Gastroesophageal sphincter (tissue), 3 donors: ENCODE measurements at regions not wholly inside any gene's neighbourhood (a gene's known extent, or its start where the extent isn't known, plus 50 kb on each side); places are given as distances from the start of the nearest gene placed in this dataset.
"Not testable (repeated sequence)": the region's sequence is repeated elsewhere in the genome, so short reads cannot be mapped to it uniquely, and the experiment has no call there.

Experiments used
- EP300 ChIP-seq: sonication (generic); formaldehyde crosslinking; IDR thresholded peaks from one replicate; pipeline ENCODE4 v1.6.1; 2017; ENCODE audit warnings: antibody characterized with exemption, mild to moderate bottlenecking
- POLR2A ChIP-seq, 2 donors: fragments of 450-650 bp; IDR thresholded peaks; one replicate each; pipeline ENCODE4 v1.6.1; 2017; ENCODE audit warnings: antibody characterized with exemption in 2 of 2, mild to moderate bottlenecking in 2 of 2, moderate library complexity in 1 of 2
- TF ChIP-seq, protein P1 (sequence below), 4 experiments: fragments of 200-600 bp in 2 of 4; fragments of 450-650 bp in 2 of 4; sonication (generic) in 1 of 4; IDR thresholded peaks; one replicate each; pipeline ENCODE4 v1.5.1; 2017 to 2019; ENCODE audit warnings: antibody characterized with exemption in 4 of 4, mild to moderate bottlenecking in 2 of 4, moderate library complexity in 2 of 4

DNA sequence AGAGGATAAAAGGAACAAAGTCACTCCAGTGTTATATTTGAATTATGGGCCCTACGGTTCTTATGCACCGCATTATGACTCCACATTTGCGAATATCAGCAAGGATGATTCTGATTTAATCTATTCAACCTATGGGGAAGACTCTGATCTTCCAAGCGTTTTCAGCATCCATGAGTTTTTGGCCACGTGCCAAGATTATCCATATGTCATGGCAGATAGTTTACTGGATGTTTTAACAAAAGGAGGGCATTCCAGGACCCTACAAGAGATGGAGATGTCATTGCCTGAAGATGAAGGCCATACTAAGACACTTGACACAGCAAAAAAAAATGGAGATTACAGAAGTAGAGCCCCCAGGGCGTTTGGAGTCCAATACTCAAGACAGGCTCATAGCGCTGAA, 113.4 kb downstream of the IL12A start:
- TF ChIP-seq, protein P1, sequence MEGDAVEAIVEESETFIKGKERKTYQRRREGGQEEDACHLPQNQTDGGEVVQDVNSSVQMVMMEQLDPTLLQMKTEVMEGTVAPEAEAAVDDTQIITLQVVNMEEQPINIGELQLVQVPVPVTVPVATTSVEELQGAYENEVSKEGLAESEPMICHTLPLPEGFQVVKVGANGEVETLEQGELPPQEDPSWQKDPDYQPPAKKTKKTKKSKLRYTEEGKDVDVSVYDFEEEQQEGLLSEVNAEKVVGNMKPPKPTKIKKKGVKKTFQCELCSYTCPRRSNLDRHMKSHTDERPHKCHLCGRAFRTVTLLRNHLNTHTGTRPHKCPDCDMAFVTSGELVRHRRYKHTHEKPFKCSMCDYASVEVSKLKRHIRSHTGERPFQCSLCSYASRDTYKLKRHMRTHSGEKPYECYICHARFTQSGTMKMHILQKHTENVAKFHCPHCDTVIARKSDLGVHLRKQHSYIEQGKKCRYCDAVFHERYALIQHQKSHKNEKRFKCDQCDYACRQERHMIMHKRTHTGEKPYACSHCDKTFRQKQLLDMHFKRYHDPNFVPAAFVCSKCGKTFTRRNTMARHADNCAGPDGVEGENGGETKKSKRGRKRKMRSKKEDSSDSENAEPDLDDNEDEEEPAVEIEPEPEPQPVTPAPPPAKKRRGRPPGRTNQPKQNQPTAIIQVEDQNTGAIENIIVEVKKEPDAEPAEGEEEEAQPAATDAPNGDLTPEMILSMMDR (IDR thresholded peaks at IDR 0.05), result not testable (repeated sequence)
- TF ChIP-seq POLR2A (IDR thresholded peaks at IDR 0.05); EP300: not testable (repeated sequence)
